ENCODE measurements at regions not wholly inside any gene's neighbourhood (a gene's known extent, or its start where the extent isn't known, plus 50 kb on each side); places are given as distances from the start of the nearest gene placed in this dataset.
"Not testable (repeated sequence)": the region's sequence is repeated elsewhere in the genome, so short reads cannot be mapped to it uniquely, and the experiment has no call there.

GRCh38 chr9:109599131-109599530, 101.0 kb upstream of the PTPN3 start:
- DNase-seq (ENCODE audit: low spot score) = no peak

GRCh38 chr9:109599711-109600110, 101.6 kb upstream of the PTPN3 start:
- DNase-seq (ENCODE audit: low spot score) = no peak

- DNase-seq (ENCODE audit: low spot score) = peak; percentile 52
These were observed 102.0 kb upstream of the PTPN3 start for GRCh38 chr9:109600142-109600541.

DNA sequence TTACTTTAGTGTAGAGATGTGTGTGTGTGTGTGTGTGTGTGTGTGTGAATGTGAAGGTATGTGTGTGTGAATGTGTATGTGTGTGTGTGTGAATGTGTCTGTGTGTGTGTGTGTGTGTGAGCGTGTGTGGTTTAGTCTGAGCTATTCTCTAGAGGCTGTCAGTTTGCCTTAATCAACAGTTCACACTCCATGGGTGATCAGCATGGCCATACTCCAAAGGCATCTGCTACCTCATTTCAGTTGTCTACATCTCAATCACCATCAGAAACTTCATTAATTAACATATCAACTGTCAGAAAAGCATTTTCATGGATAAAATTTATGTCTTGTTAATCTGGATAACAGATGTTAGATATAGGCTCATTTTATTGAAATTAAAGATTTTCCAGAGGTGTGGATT, 103.1 kb upstream of the PTPN3 start:
- no peak for DNase-seq (ENCODE audit: low spot score)

- DNase-seq (ENCODE audit: low spot score) = no peak
These were observed 104.9 kb upstream of the PTPN3 start for GRCh38 chr9:109602987-109603386.

DNA sequence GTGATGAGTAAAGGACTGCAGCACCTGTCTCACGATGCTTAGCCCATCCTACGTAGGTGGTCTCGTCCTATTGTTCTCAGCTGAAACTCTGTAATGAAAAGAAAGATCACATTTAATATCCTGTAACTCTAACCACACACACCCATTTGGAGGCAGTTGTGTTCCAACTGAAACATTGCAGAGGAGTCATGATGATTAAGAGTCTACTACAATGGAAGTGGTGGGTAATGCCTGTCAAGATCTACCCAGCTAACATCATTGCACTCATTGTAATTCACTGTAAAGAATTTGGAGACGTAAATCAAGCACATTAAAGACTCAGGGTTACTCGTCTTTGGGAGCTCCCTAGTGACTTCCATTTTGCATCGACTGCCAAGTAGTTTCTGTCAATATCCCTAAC, 106.0 kb upstream of the PTPN3 start:
- DNase-seq (ENCODE audit: low spot score) = no peak

DNA sequence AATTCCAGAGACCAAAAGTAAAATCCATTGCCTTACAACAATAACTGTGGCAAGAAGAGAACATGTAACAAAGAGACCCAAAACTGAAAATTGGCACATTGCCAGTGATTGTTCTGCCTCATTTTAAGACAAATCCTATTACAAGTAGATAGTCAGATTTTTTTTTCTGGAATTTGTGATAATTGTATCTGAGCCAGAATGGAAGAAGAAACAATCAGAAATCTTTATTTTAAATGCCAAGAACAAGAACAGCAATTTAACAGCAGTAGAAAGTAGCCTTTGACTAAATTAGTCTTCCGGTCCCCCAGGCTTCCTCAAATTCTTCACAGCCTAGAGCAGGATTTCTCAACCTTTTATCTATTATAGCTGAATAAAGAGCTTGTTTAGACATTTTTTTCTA, 106.7 kb upstream of the PTPN3 start:
- DNase-seq (ENCODE audit: low spot score) = no peak

- no peak for DNase-seq (ENCODE audit: low spot score)
These were observed 111.0 kb upstream of the PTPN3 start for GRCh38 chr9:109609060-109609459.

- no peak for DNase-seq (ENCODE audit: low spot score)
These were observed 118.5 kb upstream of the PTPN3 start for GRCh38 chr9:109616571-109617120.

GRCh38 chr9:109619310-109619709, 121.2 kb upstream of the PTPN3 start:
- no peak for DNase-seq (ENCODE audit: low spot score)

DNA sequence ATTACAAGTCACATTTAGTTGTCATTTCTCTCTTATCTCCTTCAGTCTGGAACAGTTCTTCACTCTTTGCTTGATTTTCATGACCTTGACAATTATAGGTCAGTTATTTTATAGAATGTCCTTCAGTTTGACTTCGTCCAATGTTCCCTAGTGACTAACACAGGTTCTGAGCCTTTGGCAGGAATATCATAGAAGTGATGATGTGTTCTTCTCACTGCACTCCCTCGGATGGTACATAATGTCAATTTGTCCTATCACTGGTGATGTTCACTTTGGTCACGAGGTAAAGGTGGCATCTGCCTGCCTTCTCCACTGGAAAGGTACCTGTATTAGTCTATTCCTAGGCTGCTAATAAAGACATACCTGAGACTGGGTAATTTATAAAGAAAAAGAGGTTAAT, 126.0 kb upstream of the PTPN3 start:
- DNase-seq (ENCODE audit: low spot score) = no peak

DNA sequence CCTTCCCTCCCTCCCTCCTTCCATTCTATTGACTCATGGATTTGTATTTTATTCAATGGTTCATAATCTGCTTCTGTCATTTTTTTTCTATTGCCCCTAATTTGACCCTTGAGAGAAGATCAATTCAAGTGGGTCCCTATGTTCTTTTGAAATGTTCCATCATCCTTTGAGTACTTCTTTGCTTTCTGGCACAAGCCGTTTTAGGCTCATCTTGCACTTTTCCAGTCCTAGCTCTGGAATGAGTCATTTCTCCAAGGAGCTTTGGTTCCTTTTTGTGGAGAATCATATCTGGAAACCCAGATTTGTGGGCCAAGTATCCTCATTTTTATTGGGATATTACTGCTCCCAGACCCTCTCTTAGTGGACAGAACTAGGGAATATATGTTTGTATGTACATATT, 126.8 kb upstream of the PTPN3 start:
- no peak for DNase-seq (ENCODE audit: low spot score)

GRCh38 chr9:109627042-109627441, 128.9 kb upstream of the PTPN3 start:
- DNase-seq (ENCODE audit: low spot score) = no peak

GRCh38 chr9:109629615-109630014, 131.5 kb upstream of the PTPN3 start:
- DNase-seq (ENCODE audit: low spot score) = no peak

DNA sequence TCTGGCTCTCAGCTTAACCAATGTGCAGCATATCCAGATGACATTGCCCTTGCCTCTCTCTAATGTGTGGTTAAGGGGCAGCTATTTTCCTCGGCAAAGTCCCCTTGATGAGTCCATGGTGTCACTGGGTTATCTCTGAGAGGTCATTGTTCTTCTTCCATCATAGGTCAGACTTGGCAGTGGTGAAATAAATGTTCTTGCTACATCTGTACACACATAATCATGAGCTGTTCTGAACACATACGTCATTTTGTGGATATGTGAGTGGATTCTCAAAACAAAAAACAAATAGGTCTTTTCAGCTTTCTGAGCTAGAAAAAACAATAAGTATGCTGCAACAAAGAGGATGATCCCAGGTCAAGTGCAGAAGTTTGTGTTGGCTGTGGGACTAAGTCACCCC, 134.7 kb upstream of the PTPN3 start:
- DNase-seq (ENCODE audit: low spot score) = no peak

- peak; percentile 47 for DNase-seq (ENCODE audit: low spot score)
These were observed 140.1 kb upstream of the PALM2AKAP2 start for GRCh38 chr9:109639674-109640579.

DNA sequence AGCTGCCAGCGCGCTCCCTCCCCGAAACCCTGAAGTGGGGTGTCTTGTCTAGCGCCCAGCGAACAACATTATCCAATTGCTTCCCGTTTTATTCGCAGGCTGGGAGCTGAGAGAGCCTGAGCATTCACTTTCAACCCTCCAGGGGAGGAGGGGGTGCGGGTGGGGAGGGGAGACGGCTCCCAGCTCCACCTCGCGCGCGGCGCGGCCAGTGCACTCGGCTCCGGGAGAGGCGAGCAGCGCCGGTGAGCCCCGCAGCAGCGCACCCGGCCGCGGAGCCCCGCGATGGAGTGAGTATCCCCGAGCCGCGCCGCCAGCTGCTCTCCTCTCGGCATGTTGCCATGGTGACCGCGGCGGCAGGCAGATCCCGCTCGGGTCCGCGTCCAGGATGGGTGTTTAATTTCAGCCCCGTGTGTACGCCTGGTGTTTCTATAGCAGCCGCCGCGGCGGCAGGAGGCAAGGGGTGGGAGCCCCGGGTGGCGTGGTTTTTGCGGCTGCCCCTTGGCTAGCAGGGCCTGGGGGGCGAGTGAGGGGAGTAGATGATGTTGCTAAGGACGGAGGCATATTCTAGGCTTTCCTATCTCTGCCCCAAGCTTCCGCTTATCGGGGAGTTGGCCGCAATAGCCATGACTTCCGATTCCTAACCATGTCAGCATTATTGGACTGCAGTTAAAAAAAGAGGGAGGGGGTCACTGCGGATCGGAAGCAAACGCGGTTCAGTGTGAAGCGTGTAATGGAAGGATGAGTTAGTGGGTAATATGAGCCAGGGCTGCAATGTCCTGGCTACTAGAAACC, 139.2 kb upstream of the PALM2AKAP2 start:
- peak; percentile 67 for DNase-seq (ENCODE audit: low spot score)

DNA sequence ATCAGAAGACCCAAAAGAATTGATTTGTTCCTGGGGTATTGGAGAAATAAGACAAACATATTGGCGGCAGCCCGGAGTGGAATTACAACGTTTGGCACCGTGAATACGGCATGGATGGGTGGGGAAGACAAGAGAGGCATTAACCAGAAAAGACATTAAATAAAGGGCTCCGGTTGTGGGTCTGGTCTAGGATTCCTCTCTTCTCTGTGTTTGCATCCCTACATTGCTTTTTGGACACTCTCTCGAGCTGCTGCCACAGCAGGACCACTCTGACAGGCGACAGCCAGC, 138.7 kb upstream of the PALM2AKAP2 start:
- peak; percentile 6 for DNase-seq (ENCODE audit: low spot score)

- no peak for DNase-seq (ENCODE audit: low spot score)
These were observed 127.9 kb upstream of the PALM2AKAP2 start for GRCh38 chr9:109652112-109652511.

GRCh38 chr9:109652971-109653370, 127.0 kb upstream of the PALM2AKAP2 start:
- DNase-seq (ENCODE audit: low spot score) = peak; percentile 62

DNA sequence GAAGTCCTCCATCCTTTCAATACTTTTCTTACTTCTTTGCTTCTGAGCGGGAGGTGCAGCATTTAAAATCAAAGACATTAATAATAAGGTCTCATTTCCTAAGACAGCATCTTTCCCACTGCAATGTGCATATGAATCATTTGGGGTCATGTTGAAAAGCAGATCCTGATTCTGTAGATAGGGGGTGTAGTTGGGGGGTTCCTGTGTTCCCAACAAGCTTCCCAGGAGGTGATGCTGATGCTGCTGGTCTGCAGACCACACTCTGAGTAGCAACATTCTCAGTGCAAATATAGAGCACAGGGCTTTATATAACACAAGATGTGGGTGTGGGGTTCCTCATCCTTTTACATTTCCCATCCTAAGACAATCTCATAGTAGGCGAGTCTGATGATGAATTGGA, 126.5 kb upstream of the PALM2AKAP2 start:
- no peak for DNase-seq (ENCODE audit: low spot score)

GRCh38 chr9:109663978-109664377, 116.0 kb upstream of the PALM2AKAP2 start:
- not testable (repeated sequence) for DNase-seq (ENCODE audit: low spot score)

- not testable (repeated sequence) for DNase-seq (ENCODE audit: low spot score)
These were observed 114.3 kb upstream of the PALM2AKAP2 start for GRCh38 chr9:109665736-109666135.

Measured in GM03348 (cell line).